Hepatocyte (in vitro differentiated cells): ENCODE measurements at regions not wholly inside any gene's neighbourhood (a gene's known extent, or its start where the extent isn't known, plus 50 kb on each side); places are given as distances from the start of the nearest gene placed in this dataset.
"Not testable (repeated sequence)": the region's sequence is repeated elsewhere in the genome, so short reads cannot be mapped to it uniquely, and the experiment has no call there.

ENCODE experiments used
- DNase-seq: peaks from one replicate; pipeline ENCODE4 v3.0.0-alpha.2; 2016; ENCODE audit warnings: low spot score
- H2AFZ ChIP-seq: fragments of 200-600 bp; sonication (generic); 2 replicates; pipeline ENCODE4 v1.6.0; 2016; ENCODE audit warnings: antibody characterized with exemption, mild to moderate bottlenecking
- H3K27ac ChIP-seq: fragments of 200-600 bp; sonication (generic); 2 replicates; pipeline ENCODE4 v1.5.1; 2016; ENCODE audit warnings: mild to moderate bottlenecking
- H3K27me3 ChIP-seq: fragments of 200-600 bp; sonication (generic); 2 replicates; pipeline ENCODE4 v1.6.1; 2016
- H3K36me3 ChIP-seq: fragments of 200-600 bp; sonication (generic); replicated peaks from 2 replicates; pipeline ENCODE4 v1.5.1; 2016; ENCODE audit warnings: low read depth; ENCODE audit not compliant: insufficient read depth
- H3K4me1 ChIP-seq: fragments of 200-600 bp; sonication (generic); 2 replicates; pipeline ENCODE4 v1.5.1; 2016; ENCODE audit warnings: mild to moderate bottlenecking, moderate library complexity; ENCODE audit not compliant: insufficient read depth
- H3K4me2 ChIP-seq: fragments of 200-600 bp; sonication (generic); 2 replicates; pipeline ENCODE4 v1.6.0; 2016
- H3K4me3 ChIP-seq: fragments of 200-600 bp; sonication (generic); 2 replicates; pipeline ENCODE4 v1.5.1; 2016; ENCODE audit warnings: mild to moderate bottlenecking
- H3K79me2 ChIP-seq: fragments of 200-600 bp; sonication (generic); 2 replicates; pipeline ENCODE4 v1.6.0; 2017; ENCODE audit warnings: mild to moderate bottlenecking
- H3K9me2 ChIP-seq: fragments of 200-600 bp; sonication (generic); replicated peaks from 2 replicates; pipeline ENCODE4 v1.6.0; 2017; ENCODE audit warnings: mild to moderate bottlenecking; ENCODE audit not compliant: insufficient read depth
- H3K9me3 ChIP-seq: fragments of 200-600 bp; sonication (generic); 2 replicates; pipeline ENCODE4 v1.5.1; 2016; ENCODE audit warnings: low read depth, mild to moderate bottlenecking
- H4K20me1 ChIP-seq: fragments of 200-600 bp; sonication (generic); 2 replicates; pipeline ENCODE4 v1.6.0; 2016; ENCODE audit warnings: mild to moderate bottlenecking; ENCODE audit not compliant: insufficient read depth, poor library complexity, severe bottlenecking
- EZH2 ChIP-seq: fragments of 200-600 bp; sonication (generic); IDR thresholded peaks from 2 replicates; pipeline ENCODE4 v1.6.1; 2016; ENCODE audit warnings: antibody characterized with exemption, mild to moderate bottlenecking, borderline replicate concordance
- EZH2phosphoT487 ChIP-seq: fragments of 200-600 bp; sonication (generic); IDR thresholded peaks from one replicate; pipeline ENCODE4 v1.6.1; 2018; ENCODE audit warnings: antibody characterized with exemption, mild to moderate bottlenecking, low read depth, moderate library complexity; ENCODE audit not compliant: unreplicated experiment, severe bottlenecking
- WGBS: methylation state at CpG from one replicate; pipeline ENCODE4 v1.1.6; 2016; ENCODE audit warnings: low lambda C conversion rate; ENCODE audit errors: missing lambda C conversion rate; 5-methylcytosine and 5-hydroxymethylcytosine counted together
- TF ChIP-seq, protein P1 (sequence below): fragments of 200-600 bp; sonication (generic); IDR thresholded peaks from 2 replicates; pipeline ENCODE4 v1.5.1; 2016; ENCODE audit warnings: antibody characterized with exemption, mild to moderate bottlenecking; ENCODE audit not compliant: poor library complexity

DNA sequence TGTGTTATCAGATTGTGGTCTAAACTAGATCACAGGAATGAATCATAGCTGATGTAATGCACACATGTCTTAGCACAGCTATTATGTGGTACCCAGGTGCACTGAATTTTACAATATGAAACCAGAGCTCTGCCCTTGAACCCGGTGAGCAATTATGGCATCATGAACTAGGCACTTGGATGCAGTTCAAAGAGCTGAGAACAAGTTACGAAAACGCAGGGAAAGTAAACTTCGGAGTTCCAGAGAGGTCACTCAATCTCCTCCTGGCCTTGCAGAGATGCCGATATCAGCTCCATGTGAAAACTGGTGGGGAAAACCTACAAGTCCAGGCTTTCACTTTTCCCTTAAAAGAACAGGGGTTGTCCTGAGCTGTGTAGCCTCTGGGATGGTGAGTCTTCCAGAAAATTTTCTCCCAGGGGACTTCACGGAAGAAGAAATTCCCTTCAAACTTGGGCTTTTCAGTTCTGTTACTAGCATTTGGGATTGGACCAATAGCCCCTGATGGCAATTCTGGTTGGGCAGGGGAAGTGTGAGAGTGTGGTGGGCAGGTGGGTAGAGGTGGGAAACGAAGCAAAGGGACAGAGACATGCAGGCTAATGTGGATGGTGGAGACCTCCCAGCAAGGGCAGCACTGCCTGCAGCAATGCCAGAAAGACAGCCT is 71.1 kb upstream of the SH3BP4 start:
- no peak for TF ChIP-seq EZH2phosphoT487
- TF ChIP-seq, protein P1, sequence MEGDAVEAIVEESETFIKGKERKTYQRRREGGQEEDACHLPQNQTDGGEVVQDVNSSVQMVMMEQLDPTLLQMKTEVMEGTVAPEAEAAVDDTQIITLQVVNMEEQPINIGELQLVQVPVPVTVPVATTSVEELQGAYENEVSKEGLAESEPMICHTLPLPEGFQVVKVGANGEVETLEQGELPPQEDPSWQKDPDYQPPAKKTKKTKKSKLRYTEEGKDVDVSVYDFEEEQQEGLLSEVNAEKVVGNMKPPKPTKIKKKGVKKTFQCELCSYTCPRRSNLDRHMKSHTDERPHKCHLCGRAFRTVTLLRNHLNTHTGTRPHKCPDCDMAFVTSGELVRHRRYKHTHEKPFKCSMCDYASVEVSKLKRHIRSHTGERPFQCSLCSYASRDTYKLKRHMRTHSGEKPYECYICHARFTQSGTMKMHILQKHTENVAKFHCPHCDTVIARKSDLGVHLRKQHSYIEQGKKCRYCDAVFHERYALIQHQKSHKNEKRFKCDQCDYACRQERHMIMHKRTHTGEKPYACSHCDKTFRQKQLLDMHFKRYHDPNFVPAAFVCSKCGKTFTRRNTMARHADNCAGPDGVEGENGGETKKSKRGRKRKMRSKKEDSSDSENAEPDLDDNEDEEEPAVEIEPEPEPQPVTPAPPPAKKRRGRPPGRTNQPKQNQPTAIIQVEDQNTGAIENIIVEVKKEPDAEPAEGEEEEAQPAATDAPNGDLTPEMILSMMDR = no peak
- no peak for TF ChIP-seq EZH2
- Histone ChIP-seq H3K9me2 (no peaks in the 10 kb centered on the region), H3K9me3 (no peaks in the 10 kb centered on the region), H3K79me2 (no peaks in the 10 kb centered on the region), H3K4me2 (no peak overlapping the region), H3K4me3 (no peak overlapping the region), H3K27me3 (no peaks in the 10 kb centered on the region), H3K27ac (peak overlapping the region; percentile 33), H3K36me3 (no peaks in the 10 kb centered on the region), H3K4me1 (no peaks in the 10 kb centered on the region), H2AFZ (no peak overlapping the region), H4K20me1 (no peaks in the 10 kb centered on the region)
- 51% methylated on average over 7 of the region's 7 CpGs for WGBS
- peak; percentile 37 for DNase-seq

DNA sequence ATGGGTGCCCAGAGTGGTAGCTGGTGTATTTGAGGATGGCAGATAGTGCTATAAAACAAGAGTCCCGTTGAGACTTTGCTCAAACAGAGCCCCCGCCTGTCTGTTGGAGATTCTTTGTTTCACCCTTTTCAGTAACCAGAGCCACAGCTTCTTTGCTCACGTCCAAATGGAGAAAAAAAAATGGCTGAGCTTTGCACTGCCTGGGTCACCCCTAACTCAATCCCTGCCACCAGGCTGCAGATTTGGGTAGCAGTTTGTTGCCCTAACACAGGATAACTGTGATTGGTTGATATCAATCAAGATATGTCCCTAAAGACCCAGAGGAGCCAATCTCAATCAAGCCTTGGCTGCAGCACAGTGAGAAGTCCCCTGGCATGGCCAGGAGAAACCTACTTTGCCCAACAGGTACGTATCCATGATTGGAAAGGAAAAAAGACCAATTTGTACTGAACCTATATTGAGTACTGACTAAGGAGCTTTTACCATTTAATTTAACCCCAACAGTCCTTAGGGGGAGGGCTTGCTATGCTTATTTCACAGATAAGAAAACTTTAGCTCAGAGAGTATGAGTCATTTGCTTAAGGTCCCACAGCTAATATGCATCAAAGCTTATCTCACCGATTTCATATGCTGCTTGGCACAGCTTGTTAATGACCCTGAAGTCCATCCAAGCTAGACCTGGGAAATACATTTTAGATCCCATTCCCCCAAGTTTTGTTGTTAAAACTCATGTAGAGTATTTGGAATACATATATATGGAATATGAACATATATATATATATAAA is 72.0 kb upstream of the SH3BP4 start:
- Histone ChIP-seq H3K27ac (no peak overlapping the region), H3K4me3 (no peak overlapping the region), H3K27me3 (no peaks in the 10 kb centered on the region), H3K36me3 (no peaks in the 10 kb centered on the region), H3K79me2 (no peaks in the 10 kb centered on the region), H3K9me2 (no peaks in the 10 kb centered on the region), H3K9me3 (no peaks in the 10 kb centered on the region), H4K20me1 (no peaks in the 10 kb centered on the region), H3K4me2 (no peak overlapping the region), H3K4me1 (no peaks in the 10 kb centered on the region), H2AFZ (no peak overlapping the region)
- WGBS = 77% methylated on average over 5 of the region's 5 CpGs
- no peak for DNase-seq
- TF ChIP-seq EZH2phosphoT487 = no peak
- TF ChIP-seq EZH2 = no peak
- TF ChIP-seq, protein P1 = no peak

DNA sequence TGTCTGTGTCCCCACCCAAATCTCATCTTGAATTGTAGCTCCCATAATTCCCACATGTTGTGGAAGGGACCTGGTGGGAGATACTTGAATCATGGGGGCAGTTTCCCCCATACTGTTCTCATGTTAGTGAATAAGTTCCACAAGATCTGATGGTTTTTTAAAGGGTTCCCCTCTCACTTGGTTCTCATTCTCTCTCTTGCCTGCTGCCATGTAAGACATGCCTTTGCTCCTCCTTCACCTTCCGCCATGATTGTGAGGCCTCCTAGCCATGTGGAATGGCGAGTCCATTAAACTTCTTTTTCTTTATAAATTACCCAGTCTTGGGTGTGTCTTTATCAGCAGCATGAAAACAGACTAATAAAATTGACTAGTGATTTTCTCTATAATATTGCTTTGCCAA is 75.2 kb upstream of the SH3BP4 start:
- not testable (repeated sequence) for H3K27ac ChIP-seq, H3K36me3 ChIP-seq, H3K4me3 ChIP-seq, DNase-seq, H3K4me2 ChIP-seq, H3K4me1 ChIP-seq, H4K20me1 ChIP-seq, H3K9me2 ChIP-seq, H2AFZ ChIP-seq, H3K9me3 ChIP-seq, H3K79me2 ChIP-seq, H3K27me3 ChIP-seq
- 100% methylated on average over 2 of the region's 2 CpGs for WGBS

DNA sequence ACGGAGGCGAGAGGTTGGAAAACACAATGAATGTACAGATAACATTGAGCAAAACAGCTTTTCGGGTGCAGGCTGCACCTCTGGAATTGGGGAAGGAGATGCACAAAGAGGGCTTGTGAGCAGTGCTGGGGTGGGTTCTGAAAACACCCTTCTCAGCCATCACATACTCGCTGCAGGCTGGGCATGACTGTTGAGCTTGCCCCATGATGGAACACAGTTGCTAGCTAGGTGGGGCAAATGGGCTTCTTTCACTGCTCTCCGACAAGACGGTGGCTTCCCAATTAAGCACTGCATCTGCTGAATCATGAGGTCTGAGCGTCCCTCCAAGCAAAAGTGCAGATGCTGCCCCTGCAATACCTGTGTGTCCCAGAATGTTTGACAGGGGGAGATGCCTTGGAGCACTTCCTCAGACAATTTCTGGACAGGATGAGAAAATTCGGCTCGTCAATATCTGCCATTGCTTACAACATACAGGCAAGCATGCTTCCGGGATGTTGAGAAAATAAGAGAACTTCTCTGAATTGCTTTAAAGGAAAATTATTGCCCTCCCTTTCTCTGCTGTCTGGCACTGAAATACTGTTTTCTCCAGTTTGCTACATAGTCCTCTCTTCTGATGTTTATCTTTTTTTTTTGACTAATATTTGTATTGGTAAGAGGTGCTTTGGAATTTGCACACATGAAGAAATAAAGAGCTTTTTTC is 77.3 kb upstream of the SH3BP4 start:
- no peak overlapping the region for H3K4me2 ChIP-seq
- H4K20me1 ChIP-seq = no peaks in the 10 kb centered on the region
- no peaks in the 10 kb centered on the region for H3K9me2 ChIP-seq
- 81% methylated on average over 10 of the region's 10 CpGs for WGBS
- DNase-seq = no peak
- no peak overlapping the region for H2AFZ ChIP-seq
- no peaks in the 10 kb centered on the region for H3K27me3 ChIP-seq
- H3K27ac ChIP-seq = no peak overlapping the region
- H3K79me2 ChIP-seq = no peaks in the 10 kb centered on the region
- TF ChIP-seq EZH2phosphoT487 = no peak
- TF ChIP-seq EZH2 = no peak
- TF ChIP-seq, protein P1 = no peak
- H3K4me1 ChIP-seq = no peaks in the 10 kb centered on the region
- H3K4me3 ChIP-seq = no peak overlapping the region
- no peaks in the 10 kb centered on the region for H3K36me3 ChIP-seq
- no peaks in the 10 kb centered on the region for H3K9me3 ChIP-seq
